Activated naive CD4-positive, alpha-beta T cell treated with anti-CD3 and anti-CD28 coated beads, Interleukin-2, amount 50 U/mL, for 72 hours (primary cell): ENCODE measurements at regions not wholly inside any gene's neighbourhood (a gene's known extent, or its start where the extent isn't known, plus 50 kb on each side); places are given as distances from the start of the nearest gene placed in this dataset.

Source experiments
- ATAC-seq, 2 donors: fragments of 150-1000 bp; cut with Tn5 transposase; 2 replicates each; pipeline ENCODE4 v1.10.0; 2021; ENCODE audit warnings: mild to moderate bottlenecking in 2 of 2, moderate library complexity in 2 of 2
- DNase-seq, 2 donors: peaks; one replicate each; pipeline ENCODE4 v3.0.0; 2021 to 2022; ENCODE audit warnings: low spot score in 2 of 2
- H3K27ac Mint-ChIP-seq, 2 donors: one replicate each; pipeline ENCODE4 v1.8.0; 2022; ENCODE audit warnings: mild to moderate bottlenecking in 2 of 2, mixed read lengths in 2 of 2
- H3K36me3 Mint-ChIP-seq, 2 donors: one replicate each; pipeline ENCODE4 v1.8.0; 2022; ENCODE audit warnings: mixed read lengths in 2 of 2
- H3K9me3 Mint-ChIP-seq, 2 donors: one replicate each; pipeline ENCODE4 v1.8.0; 2022; ENCODE audit warnings: mixed read lengths in 2 of 2

DNA sequence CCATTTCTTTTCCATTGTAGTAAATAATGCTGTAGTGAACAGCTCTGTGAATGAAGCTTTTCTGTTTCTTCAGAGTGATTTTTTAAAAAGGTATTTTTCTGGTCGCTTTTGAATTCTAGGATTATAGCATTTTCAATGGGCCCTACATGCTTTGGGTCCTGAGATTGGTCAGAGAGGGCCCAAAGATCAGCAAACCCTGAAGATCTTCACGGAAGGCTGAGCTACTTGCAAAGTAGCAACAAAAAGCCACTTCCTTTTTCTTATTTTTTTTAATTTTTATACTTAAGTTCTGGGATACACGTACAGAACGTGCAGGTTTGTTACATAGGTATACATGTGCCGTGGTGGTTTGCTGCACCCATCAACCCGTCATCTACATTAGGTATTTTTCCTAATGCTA lies 200.5 kb downstream of the FAT3 start:
- ATAC-seq (no peak), DNase-seq (no peak)
- Mint-ChIP-seq H3K9me3 (peaks cover 14 to 24% of the 10 kb centered on the region in 2 donors), H3K27ac (no peak overlapping the region), H3K36me3 (peaks cover 0 to 4% of the 10 kb centered on the region in 2 donors)

DNA sequence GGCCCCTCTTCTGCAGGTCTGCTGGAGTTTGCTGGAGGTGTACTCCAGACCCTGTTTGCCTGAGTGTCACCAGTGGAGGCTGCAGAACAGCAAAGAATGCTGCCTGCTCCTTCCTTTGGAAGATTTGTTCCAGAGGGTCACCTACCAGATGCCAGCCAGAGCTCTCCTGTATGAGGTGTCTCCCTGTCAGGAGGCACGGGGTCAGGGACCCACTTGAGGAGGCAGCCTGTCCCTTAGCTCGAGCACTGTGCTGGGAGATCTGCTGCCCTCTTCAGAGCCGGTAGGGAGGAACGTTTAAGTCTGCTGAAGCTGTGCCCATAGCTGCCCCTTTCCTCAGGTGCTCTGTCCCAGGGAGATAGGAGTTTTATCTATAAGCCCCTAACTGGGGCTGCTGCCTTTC lies 207.9 kb downstream of the FAT3 start:
- ATAC-seq = no peak
- DNase-seq = no peak
- H3K27ac Mint-ChIP-seq = no peak overlapping the region
- peaks cover 12 to 15% of the 10 kb centered on the region in 2 donors for H3K9me3 Mint-ChIP-seq
- H3K36me3 Mint-ChIP-seq = peaks cover 0 to 4% of the 10 kb centered on the region in 2 donors

DNA sequence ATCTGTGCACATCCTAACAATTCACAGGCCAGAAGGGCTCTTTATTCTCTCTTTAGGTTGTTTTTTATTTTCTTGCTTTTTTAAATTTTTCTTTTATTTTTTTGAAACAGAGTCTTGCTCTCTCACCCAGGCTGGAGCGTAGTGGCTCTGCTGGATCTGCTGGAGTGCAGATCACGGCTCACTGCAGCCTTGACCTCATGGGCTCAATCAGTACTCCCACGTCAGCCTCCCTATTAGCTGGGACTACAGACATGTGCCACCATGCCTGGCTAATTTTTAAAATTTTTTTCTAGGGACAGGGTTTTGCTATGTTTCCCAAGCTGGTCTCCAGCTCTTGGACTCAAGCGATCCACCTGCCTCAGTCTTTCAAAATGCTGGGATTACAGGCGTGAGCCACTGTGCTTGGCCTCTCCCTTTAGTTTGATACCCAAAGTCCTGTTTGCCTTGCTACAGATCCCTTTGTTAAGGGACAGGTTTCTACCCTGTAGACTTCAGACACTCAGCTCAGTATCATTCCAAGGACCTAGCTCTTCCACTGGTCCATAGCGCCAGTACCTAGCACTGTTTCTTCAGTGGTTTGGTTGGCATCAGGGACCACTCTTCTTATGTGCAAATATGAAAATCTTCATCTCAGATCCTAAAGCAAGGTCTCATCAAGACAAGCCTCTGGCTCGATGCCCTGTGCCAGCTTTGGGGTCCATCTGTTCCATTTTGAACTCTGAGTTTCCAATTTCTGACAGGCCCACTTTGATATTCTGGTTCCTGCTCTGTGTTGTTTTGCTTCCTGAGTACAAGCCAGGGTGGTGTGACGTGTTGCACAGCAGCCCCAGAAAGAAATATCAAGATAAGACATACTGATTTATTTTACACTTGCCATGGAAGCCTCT lies 211.7 kb downstream of the FAT3 start:
- H3K27ac Mint-ChIP-seq = no peak overlapping the region
- no peaks in the 10 kb centered on the region for H3K36me3 Mint-ChIP-seq

DNA sequence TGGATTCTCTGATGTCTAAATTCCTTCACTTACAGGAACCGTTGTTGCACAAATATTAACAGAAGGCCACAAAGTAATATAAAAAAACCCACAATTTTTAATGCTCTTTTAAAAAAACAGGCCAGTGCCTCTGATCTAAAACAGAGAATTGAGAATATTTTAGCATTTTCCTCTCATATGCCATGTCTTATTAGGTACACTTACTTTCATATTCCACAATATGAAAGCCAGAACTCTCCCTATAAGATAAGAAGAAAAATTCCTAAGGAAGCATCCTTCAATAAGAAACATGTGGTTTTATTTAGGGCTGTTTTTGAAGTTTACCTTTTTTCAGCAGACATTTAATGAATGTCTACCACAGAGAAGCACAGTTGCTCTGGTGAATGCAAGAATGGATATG lies 214.5 kb downstream of the FAT3 start:
- ATAC-seq = no peak
- Mint-ChIP-seq H3K9me3 (peaks cover 3 to 7% of the 10 kb centered on the region in 2 donors), H3K36me3 (no peaks in the 10 kb centered on the region), H3K27ac (no peak overlapping the region)
- no peak for DNase-seq

More for the DNA sequence above, 211.7 kb downstream of the FAT3 start:
- DNase-seq (no peak), ATAC-seq (no peak)
- H3K9me3 Mint-ChIP-seq = peaks cover 3 to 7% of the 10 kb centered on the region in 2 donors

DNA sequence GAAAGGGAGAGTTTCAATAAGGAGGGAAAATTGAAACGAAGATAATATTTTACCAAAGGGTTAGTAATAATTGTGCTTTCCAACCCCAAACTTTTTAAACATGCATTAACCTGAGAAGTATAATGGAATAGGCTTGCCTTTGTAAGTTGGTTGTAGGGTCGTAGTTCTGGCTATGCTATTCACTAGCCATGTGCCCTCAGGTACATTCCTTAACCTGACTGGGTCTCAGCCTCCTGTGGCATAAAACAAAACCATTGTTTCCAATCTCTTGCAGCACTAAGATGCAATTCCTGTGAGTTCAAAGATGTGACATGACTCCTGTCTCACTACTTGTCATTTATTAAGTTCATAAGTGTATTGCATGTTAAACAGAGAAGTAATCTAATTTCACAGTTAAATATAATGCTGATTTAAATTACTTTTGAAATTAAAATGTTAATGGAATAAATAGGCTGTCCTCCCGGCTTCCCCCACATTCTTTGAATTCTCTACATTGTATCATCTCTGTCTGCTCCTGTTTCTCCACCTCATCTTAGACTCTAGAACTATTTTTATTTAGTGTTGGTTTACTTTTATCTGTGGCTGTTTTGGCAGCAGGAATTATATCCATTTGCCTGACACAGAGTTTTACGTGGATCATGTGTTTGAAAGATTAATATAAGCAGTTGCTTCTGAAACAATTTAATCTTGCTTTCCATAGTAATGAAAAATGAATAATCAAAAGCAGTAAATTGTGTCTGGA lies 216.3 kb downstream of the FAT3 start:
- no peak for ATAC-seq
- DNase-seq = no peak
- no peaks in the 10 kb centered on the region for H3K36me3 Mint-ChIP-seq
- peaks cover 3 to 7% of the 10 kb centered on the region in 2 donors for H3K9me3 Mint-ChIP-seq
- H3K27ac Mint-ChIP-seq = no peak overlapping the region

DNA sequence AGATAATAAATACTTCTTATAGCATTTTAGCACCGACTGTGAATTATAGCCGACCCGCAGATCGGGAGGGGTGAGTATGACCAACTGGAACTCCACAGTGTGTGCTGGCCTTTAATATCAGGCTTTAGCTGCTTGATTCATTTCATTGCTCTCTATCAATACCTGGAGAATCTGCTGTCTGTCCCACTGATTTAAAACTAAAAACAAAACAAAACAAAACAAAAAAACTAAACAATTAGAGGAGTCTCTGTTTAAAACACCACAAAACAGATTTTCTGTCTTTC lies 216.8 kb downstream of the FAT3 start:
- Mint-ChIP-seq H3K27ac (no peak overlapping the region), H3K36me3 (no peaks in the 10 kb centered on the region), H3K9me3 (peaks cover 3 to 7% of the 10 kb centered on the region in 2 donors)
- ATAC-seq = no peak
- no peak for DNase-seq

DNA sequence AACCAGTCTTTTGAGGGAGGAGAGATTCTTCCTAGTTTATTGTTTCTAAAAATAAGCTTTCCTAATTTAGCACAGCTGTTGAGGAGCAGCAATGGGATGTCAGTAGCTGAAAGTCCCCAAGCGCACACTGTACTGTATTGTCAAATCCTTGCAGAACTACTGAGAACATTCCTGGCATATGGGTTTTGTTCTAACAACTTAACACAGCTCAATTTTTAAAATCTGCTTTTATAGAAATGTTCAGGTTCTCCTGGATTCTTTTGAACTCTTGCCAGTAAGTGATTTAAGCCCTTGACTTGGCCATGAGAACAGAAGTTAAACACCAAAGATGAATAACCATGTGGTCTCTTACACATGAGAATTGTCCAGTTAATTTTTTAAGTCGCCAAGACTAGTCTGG lies 218.6 kb downstream of the FAT3 start:
- DNase-seq (no peak), ATAC-seq (no peak)
- H3K27ac Mint-ChIP-seq = no peak overlapping the region
- peaks cover 0 to 7% of the 10 kb centered on the region in 2 donors for H3K9me3 Mint-ChIP-seq
- no peaks in the 10 kb centered on the region for H3K36me3 Mint-ChIP-seq

DNA sequence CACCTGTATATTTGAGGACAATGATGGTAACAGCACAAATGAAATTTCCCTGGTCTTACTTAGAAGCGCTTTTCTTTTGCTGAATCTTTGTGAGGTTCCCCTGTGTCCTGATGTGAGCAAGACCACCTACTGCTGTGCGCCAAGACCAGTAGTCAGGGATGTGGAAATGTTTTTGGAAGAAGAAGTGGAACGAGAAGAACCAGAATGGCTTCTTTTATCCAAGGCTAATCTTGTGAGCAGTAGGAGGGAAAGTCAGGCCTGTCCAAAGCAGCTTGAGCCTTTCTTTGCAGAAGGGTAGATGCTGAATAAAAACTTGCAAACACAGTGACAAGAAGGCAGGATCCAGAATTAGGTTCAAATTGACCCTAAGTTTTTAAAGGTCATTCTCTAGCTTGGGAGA lies 223.0 kb downstream of the FAT3 start:
- Mint-ChIP-seq H3K27ac (no peak overlapping the region), H3K36me3 (no peaks in the 10 kb centered on the region), H3K9me3 (peaks cover 0 to 5% of the 10 kb centered on the region in 2 donors)
- DNase-seq = no peak
- no peak for ATAC-seq

DNA sequence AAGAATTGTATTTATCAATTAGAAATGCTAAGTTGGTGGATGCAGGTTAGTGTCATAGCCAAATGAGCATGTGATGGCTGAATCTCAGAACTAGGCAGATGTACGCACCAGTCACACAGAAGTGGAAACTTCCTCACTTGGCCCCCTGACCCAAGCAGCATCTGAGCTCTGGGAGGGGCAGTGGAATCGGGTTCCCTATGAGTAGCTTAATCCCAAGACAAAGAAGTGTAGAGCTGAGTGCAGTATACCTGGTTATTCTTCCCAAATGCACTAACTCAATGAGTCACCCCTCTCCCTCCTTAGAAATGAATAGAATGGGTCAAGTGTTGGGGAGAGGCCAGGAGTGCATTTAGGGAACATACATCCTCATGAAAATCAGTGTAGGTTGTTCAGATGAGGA lies 224.6 kb downstream of the FAT3 start:
- Mint-ChIP-seq H3K27ac (no peak overlapping the region), H3K9me3 (peaks cover 4 to 5% of the 10 kb centered on the region in 2 donors)
- no peak for ATAC-seq

DNA sequence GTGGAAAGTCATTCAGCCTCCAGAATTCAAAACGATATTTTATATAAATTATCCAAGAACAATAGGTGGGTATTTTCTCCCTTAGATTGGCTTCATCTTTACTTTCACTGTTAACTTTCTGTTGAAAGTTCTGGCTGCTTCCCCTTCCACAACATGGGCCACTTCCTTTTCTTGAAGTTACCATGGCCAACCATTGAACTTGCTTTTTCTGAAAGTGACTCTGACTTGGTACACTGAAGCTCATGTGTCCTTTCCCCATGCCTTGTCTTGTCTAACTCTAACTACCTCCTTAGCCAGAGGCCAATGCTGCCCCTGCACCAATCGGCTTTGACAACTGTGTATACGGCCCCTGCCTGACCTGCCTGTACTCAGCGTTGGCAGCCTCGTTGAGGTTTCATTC lies 225.2 kb downstream of the FAT3 start:
- no peaks in the 10 kb centered on the region for H3K36me3 Mint-ChIP-seq
- ATAC-seq (no peak), DNase-seq (no peak)
- H3K9me3 Mint-ChIP-seq = peaks cover 4 to 5% of the 10 kb centered on the region in 2 donors
- H3K27ac Mint-ChIP-seq = no peak overlapping the region

More for the DNA sequence above, 224.6 kb downstream of the FAT3 start:
- no peak for DNase-seq
- H3K36me3 Mint-ChIP-seq = no peaks in the 10 kb centered on the region

DNA sequence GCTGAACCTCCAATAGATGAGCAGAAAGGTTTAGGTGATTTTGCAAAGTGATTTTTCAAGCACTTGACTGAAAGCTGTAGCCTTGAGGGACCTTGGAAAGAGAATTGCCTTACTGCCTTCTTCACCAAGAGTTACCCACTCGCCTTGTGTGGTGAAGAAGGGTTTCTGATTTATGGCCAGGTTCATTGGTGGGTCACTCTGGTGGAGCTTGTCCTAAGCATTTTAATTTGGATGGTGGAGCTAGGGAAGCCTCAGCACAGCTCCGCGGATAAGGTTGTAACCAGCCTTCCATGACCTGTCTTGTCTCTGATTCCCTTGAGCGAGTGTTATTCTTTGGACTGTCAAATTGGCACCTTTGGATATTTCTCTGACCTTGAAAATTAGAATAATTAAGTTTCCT lies 226.4 kb downstream of the FAT3 start:
- Mint-ChIP-seq H3K27ac (no peak overlapping the region), H3K36me3 (no peaks in the 10 kb centered on the region), H3K9me3 (peaks cover 4 to 5% of the 10 kb centered on the region in 2 donors)
- ATAC-seq (no peak), DNase-seq (no peak)

DNA sequence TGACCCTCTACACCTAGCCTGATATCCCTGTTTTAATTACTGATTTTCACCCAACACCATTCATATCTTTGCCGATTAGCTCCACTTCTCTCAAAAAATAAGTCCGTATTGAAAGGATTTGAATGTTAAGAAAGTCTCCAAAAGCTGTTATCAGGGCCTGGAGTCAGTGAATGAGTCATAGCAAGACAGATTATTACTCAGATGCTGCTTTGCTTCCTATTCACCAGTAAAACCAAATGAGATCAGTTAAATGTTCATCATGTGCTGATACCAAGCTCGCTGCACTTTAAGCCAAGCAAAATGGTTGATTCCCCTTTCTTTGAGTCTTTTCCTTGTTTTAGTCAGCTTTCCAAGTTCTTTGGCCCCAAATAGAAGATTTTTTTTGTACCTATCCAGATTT lies 228.4 kb downstream of the FAT3 start:
- DNase-seq (no peak), ATAC-seq (no peak)
- no peaks in the 10 kb centered on the region for H3K36me3 Mint-ChIP-seq
- H3K9me3 Mint-ChIP-seq = peaks cover 4 to 5% of the 10 kb centered on the region in 2 donors
- no peak overlapping the region for H3K27ac Mint-ChIP-seq

DNA sequence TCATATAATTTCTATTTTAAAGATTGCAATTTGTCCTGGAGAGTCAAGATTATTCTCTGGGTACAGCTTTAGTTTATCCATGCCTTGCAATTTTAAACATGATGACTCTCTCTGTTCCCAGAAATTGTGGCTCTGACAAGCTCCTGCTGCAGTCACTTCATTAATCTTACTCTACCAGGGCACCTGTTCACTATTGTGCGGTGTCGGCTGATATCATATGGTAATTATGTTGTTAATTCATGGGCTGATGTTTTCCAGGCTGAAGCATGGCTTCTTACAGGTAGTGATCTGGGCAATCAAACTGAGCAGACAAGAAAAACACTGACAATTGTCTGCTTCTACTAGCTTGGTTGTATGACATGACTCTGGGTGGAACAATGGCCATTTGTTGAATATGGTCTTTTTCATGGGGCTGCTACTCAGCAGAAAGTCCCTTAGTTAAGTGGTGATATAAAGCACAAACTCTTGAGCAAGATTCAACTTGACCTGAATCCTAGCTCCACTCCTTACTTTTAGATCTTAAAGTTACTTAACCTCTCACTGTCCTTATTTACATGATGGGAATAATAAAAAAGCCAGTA lies 230.7 kb downstream of the FAT3 start:
- ATAC-seq = no peak
- Mint-ChIP-seq H3K9me3 (peaks cover 4 to 8% of the 10 kb centered on the region in 2 donors), H3K27ac (no peak overlapping the region), H3K36me3 (no peaks in the 10 kb centered on the region)
- no peak for DNase-seq

DNA sequence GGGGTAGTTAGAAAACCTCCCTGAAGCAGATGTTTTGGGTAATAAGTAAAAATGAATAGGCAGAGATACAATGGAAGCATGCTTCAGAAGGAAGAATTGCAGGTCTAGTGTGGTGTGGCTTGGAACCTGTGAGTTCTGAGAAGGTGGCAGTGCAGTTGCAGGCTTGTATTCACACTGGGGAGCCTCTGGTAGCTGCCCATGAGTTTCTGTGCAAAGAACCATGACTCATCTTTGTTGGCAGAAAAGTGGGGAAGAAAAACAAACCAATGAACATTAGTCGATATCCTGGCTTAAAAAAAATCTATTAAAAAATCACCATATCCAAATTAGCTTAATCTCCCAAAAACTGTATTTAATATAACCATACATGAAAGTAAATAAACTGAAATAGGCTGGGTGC lies 232.6 kb downstream of the FAT3 start:
- ATAC-seq (no peak), DNase-seq (no peak)
- Mint-ChIP-seq H3K9me3 (peaks cover 4% of the 10 kb centered on the region in 2 donors), H3K27ac (no peak overlapping the region), H3K36me3 (no peaks in the 10 kb centered on the region)

DNA sequence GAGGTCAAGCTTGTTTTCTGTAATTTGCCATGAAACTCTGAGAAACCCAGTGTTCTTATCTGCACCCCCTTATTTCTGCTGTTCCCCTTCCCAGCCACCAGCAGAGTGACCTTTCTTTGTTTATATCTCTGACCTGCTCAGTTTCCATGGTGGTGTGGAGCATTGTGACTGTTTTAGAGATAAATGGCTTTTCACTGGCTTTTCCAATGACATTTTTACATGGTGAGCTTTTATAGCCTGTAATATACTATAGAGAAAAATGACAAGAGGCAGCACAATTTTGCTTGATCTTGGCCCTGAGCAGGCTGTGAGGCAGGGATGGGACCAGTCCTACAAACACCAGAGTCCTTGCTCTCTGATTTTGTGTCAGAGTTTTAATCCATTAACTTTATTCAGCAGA lies 233.9 kb downstream of the FAT3 start:
- ATAC-seq (no peak), DNase-seq (no peak)
- Mint-ChIP-seq H3K9me3 (peaks cover 0 to 3% of the 10 kb centered on the region in 2 donors), H3K36me3 (no peaks in the 10 kb centered on the region), H3K27ac (no peak overlapping the region)

DNA sequence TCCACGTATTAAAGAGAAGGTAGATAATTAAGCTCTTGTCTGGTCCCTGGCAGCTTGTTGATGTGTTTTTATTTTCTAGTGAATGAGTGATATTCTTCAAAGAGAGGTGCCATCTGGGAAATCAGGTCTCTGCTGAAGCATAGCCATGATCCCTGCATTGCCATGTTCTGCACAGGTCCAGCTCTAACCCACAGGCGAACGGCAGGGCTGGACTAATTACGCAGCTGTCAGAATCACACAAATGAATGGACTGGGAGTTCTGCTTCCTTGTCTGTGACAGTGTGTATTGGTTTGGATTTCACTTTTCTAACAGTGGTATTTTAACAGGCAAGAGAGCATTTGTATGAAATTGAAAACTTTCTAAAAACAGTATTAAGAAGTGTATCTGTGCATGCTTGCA lies 235.6 kb downstream of the FAT3 start:
- DNase-seq = no peak
- Mint-ChIP-seq H3K9me3 (peaks cover 0 to 3% of the 10 kb centered on the region in 2 donors), H3K27ac (no peak overlapping the region), H3K36me3 (no peaks in the 10 kb centered on the region)
- no peak for ATAC-seq

DNA sequence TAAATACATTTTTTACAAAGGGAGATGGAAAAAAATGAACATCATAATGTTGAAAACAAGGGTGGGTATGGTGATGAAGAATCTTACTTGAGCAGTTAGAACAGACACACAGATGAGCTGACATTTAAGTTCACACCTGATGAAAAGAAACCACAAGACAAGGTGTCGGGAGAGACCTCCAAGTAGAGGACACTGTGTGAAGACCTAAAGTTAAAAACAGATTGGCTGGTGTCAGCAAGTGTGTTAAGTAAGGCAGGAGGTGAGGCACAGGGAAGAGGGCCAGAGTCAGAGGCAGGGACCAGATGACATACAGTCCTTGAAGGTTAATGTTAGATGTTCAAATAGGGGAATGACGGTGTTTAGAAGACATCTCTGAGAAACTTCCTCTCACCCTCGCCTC lies 236.8 kb downstream of the FAT3 start:
- H3K36me3 Mint-ChIP-seq = no peaks in the 10 kb centered on the region
- H3K27ac Mint-ChIP-seq = no peak overlapping the region
- DNase-seq = no peak
- ATAC-seq = no peak
- peaks cover 0 to 3% of the 10 kb centered on the region in 2 donors for H3K9me3 Mint-ChIP-seq
